ENCODE measurements at regions not wholly inside any gene's neighbourhood (a gene's known extent, or its start where the extent isn't known, plus 50 kb on each side); places are given as distances from the start of the nearest gene placed in this dataset.

DNA sequence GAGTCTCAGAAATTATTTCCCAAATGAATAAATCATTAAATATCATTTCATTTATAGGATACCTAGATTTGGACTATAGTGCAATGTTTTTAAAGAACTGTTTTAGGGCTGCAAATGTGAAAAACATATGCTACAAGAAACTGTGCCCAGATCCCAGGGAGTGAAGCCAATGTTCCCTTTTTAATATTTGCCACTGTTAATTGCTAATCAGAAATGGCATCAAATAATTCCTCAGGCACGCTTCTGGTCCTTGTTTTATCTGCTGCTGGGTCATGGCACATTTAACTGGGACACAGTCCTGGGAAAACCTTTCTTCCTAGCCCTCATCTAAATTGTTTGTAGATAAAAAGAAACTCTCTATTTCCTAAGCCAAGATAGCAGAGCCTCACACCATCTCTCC, 79.3 kb upstream of the CNTNAP4 start:
- DNase-seq: no peak
- Mint-ChIP-seq H3K4me3 (no peak overlapping the region), H3K9me3 (no peaks in the 10 kb centered on the region), H3K36me3 (ENCODE audit: low read depth) (no peaks in the 10 kb centered on the region), H3K27ac (no peak overlapping the region), H3K27me3 (ENCODE audit: insufficient read depth) (peaks cover 29% of the 10 kb centered on the region), H3K4me1 (peaks cover 19% of the 10 kb centered on the region)
- Histone ChIP-seq H3K9ac (ENCODE audit: extremely low read depth, low read length, poor library complexity, severe bottlenecking) (no peak overlapping the region), H3K4me1 (ENCODE audit: control insufficient read depth, insufficient read depth, low read length) (peaks cover 10% of the 10 kb centered on the region), H3K9me3 (ENCODE audit: control insufficient read depth, low read length) (no peaks in the 10 kb centered on the region), H3K27me3 (ENCODE audit: control insufficient read depth, insufficient read depth, low read length, poor library complexity, severe bottlenecking) (peaks cover 7% of the 10 kb centered on the region), H3K36me3 (ENCODE audit: control insufficient read depth, insufficient read depth, low read length) (no peaks in the 10 kb centered on the region), H3K4me3 (ENCODE audit: low read length) (no peak overlapping the region), H3K27ac (ENCODE audit: low read depth, low read length) (no peak overlapping the region)
- WGBS, 2 experiments (ENCODE audit: insufficient coverage in 1 of 2, insufficient read length in 1 of 2): 80 to 88% methylated on average over 1 of the region's 1 CpG
- TF ChIP-seq, protein P1, sequence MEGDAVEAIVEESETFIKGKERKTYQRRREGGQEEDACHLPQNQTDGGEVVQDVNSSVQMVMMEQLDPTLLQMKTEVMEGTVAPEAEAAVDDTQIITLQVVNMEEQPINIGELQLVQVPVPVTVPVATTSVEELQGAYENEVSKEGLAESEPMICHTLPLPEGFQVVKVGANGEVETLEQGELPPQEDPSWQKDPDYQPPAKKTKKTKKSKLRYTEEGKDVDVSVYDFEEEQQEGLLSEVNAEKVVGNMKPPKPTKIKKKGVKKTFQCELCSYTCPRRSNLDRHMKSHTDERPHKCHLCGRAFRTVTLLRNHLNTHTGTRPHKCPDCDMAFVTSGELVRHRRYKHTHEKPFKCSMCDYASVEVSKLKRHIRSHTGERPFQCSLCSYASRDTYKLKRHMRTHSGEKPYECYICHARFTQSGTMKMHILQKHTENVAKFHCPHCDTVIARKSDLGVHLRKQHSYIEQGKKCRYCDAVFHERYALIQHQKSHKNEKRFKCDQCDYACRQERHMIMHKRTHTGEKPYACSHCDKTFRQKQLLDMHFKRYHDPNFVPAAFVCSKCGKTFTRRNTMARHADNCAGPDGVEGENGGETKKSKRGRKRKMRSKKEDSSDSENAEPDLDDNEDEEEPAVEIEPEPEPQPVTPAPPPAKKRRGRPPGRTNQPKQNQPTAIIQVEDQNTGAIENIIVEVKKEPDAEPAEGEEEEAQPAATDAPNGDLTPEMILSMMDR (conservative IDR thresholded peaks at IDR 0.05): no peak

- H3K27ac Mint-ChIP-seq: no peak overlapping the region
- H3K36me3 Mint-ChIP-seq (ENCODE audit: low read depth): no peaks in the 10 kb centered on the region
- H3K4me3 Mint-ChIP-seq: no peak overlapping the region
- Histone ChIP-seq H3K4me1 (ENCODE audit: control insufficient read depth, insufficient read depth, low read length) (peaks cover 5% of the 10 kb centered on the region), H3K9ac (ENCODE audit: extremely low read depth, low read length, poor library complexity, severe bottlenecking) (no peak overlapping the region), H3K36me3 (ENCODE audit: control insufficient read depth, insufficient read depth, low read length) (no peaks in the 10 kb centered on the region), H3K4me3 (ENCODE audit: low read length) (no peak overlapping the region), H3K27me3 (ENCODE audit: control insufficient read depth, insufficient read depth, low read length, poor library complexity, severe bottlenecking) (no peaks in the 10 kb centered on the region), H3K9me3 (ENCODE audit: control insufficient read depth, low read length) (peaks cover 4% of the 10 kb centered on the region), H3K27ac (ENCODE audit: low read depth, low read length) (no peak overlapping the region)
- 77 to 100% methylated on average over 2 to 4 of the region's 4 CpGs for WGBS, 2 experiments (ENCODE audit: insufficient coverage in 1 of 2, insufficient read length in 1 of 2)
- H3K4me1 Mint-ChIP-seq: peaks cover 9% of the 10 kb centered on the region
- peaks cover 14% of the 10 kb centered on the region for H3K27me3 Mint-ChIP-seq (ENCODE audit: insufficient read depth)
- no peak for DNase-seq
- TF ChIP-seq, protein P1 (conservative IDR thresholded peaks at IDR 0.05): no peak
- H3K9me3 Mint-ChIP-seq: no peaks in the 10 kb centered on the region
These were observed 77.5 kb upstream of the CNTNAP4 start for GRCh38 chr16:76199681-76200220.

GRCh38 chr16:76201385-76201784, 75.8 kb upstream of the CNTNAP4 start:
- Mint-ChIP-seq H3K9me3 (no peaks in the 10 kb centered on the region), H3K4me3 (no peak overlapping the region)
- peaks cover 4% of the 10 kb centered on the region for H3K9me3 ChIP-seq (ENCODE audit: control insufficient read depth, low read length)

More at GRCh38 chr16:76201385-76201784, 75.8 kb upstream of the CNTNAP4 start:
- Histone ChIP-seq H3K36me3 (ENCODE audit: control insufficient read depth, insufficient read depth, low read length) (no peaks in the 10 kb centered on the region), H3K27me3 (ENCODE audit: control insufficient read depth, insufficient read depth, low read length, poor library complexity, severe bottlenecking) (no peaks in the 10 kb centered on the region), H3K4me3 (ENCODE audit: low read length) (no peak overlapping the region), H3K9ac (ENCODE audit: extremely low read depth, low read length, poor library complexity, severe bottlenecking) (no peak overlapping the region), H3K4me1 (ENCODE audit: control insufficient read depth, insufficient read depth, low read length) (no peaks in the 10 kb centered on the region), H3K27ac (ENCODE audit: low read depth, low read length) (no peak overlapping the region)
- TF ChIP-seq, protein P1 (conservative IDR thresholded peaks at IDR 0.05): no peak
- Mint-ChIP-seq H3K27me3 (ENCODE audit: insufficient read depth) (peaks cover 9% of the 10 kb centered on the region), H3K4me1 (peaks cover 9% of the 10 kb centered on the region), H3K36me3 (ENCODE audit: low read depth) (no peaks in the 10 kb centered on the region), H3K27ac (no peak overlapping the region)
- WGBS, 2 experiments (ENCODE audit: insufficient coverage in 1 of 2, insufficient read length in 1 of 2): 85% methylated on average over 2 of the region's 2 CpGs; no CpG with 5 or more reads in 1 of the 2 experiments
- DNase-seq: no peak
